Activated CD8-positive, alpha-beta memory T cell treated with anti-CD3 and anti-CD28 coated beads for 24 hours (primary cell): ENCODE measurements at regions not wholly inside any gene's neighbourhood (a gene's known extent, or its start where the extent isn't known, plus 50 kb on each side); places are given as distances from the start of the nearest gene placed in this dataset.

Source experiments
- DNase-seq: peaks from one replicate; pipeline ENCODE4 v3.0.0-alpha.2; 2020

DNA sequence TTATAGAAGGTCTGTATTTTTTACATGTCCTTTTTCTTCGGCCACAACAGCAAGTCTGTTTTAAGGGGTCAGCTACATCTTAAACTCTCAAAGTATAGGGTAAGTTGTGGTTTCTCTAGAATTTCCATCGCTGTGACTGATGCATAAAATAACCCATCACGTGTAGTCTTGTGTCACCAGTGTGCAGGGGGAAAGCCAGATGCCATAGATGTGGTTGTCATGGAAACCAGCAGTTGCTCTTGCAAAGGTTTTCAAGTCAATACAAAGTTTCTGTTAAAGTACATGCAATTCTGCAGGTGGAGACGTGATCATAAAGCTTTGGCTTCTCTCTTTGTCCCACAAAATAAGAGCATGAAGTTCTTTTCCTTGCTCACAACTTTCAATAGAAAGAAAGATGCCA lies 210.3 kb upstream of the ONECUT1 start:
- no peak for DNase-seq

DNA sequence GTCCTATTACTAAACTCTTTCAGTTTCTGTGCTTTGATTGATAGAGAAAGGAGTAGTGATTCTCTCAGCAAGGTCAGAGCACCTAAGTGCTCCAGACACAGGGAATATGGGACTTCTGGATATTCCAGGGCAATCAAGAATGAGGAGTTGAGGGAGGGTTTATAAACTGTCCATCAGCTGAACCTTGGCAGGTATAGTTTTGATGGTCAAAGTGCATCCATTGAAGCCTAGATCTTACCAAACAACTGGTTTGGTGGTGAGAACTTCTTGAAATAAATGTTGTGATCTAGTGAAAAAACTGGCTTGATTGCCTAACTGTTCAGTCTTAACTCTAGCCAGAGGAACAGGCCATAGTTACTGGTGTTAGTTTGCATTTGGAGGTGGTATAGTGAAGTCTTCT lies 207.0 kb upstream of the ONECUT1 start:
- DNase-seq = no peak

DNA sequence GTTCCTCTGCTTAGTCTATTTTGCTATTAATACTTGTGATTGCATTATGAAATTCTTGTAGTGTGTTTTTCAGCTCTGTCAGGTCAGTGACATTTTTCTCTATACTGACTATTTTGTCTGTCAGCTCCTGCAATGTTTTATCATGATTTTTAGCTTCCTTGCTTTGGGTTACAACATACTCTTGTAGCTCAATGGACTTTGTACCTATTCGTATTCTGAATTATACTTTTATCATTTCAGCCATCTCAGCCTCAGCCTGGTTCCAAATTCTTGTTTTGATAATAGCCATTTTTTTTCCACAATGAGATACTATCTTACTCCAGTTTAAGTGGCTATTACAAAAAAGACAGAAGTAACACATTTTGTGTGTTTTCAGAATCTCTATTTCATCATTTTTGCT lies 204.2 kb upstream of the ONECUT1 start:
- no peak for DNase-seq

DNA sequence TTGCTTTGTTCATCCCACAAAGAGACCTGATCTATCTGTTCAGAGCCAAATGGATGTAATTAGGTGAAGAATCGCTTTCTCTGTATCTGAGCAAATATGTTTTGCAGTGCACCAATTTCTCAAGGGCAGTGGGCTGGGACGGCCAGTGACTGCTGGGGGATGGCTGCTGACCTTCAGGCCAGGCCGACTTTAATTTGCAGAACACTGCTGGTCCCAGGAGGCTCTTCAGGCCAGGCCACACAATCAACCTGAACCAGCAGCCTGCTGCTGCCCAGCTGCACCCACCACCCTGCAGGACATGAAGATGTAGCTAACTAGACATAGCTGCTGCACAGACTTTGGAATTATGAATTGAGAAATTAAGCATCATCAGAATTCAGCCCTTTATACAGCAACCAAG lies 194.4 kb upstream of the ONECUT1 start:
- no peak for DNase-seq

DNA sequence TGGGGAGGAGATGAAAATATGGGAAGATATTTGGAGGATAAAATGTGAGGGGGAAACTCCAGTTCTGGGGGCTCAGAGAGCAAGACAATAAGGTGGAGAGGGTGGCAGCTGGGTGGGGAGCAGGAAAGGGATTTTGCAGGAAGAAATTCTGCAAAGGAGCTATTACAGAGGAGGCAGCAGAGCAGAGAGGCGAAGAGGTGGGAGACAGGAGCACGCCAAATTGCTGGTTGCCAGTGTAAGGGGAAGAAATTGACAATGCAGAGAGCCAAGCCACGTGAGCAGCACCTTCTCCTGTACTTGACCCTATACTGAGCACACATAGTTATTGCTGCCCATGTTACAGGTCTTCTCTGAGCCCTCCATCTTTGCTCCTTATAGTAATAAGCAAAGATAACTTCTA lies 190.3 kb upstream of the ONECUT1 start:
- no peak for DNase-seq

DNA sequence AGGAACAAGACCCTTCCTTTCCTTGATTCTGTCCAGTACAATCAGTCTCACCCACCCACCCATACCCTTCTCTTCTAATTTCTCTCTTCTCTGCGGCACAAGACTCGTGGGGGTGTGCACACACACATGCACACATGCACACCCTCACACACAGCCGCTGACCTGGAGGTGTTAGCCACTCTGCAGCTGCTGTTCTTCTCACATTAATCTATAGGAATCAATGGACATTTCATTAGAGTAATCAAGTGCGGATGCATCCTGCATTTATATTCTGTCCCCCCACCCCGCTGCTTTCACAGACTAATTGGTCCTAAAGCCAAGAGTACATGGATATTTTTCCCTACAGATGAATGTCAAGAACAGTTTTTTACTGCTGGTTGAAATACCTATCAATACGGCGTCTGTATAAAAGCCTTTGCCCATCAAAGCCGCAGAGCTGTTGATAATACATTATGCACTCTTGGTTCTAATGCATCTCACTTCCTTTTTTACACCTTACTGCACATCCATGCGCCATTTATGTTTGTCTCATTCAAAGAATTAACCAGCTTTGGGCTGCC lies 186.5 kb upstream of the ONECUT1 start:
- no peak for DNase-seq

DNA sequence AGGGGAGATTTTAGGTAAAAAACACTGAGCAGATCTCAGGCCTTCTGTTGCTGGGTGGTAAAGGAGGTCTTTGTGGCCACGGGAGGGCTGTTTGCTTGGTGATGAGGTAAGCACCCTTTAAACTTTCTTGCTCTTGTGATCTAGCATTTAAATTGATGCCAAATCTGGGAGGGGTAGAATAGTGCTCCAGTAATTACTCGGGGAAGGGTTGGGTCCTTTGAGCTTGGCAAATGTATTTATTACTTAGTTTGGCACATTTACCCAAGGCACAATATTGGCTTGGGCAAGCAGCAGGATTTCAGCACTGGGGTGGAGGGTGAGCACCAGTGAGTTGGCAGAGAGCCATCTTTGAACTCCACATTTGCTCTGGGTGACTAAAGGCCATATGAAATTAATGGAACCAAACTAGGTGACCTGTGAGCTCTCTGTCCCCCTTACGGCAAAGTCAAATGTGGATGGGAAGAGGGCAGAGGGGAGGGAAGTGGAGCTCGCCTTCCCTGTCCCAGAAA lies 185.9 kb upstream of the ONECUT1 start:
- DNase-seq = no peak

DNA sequence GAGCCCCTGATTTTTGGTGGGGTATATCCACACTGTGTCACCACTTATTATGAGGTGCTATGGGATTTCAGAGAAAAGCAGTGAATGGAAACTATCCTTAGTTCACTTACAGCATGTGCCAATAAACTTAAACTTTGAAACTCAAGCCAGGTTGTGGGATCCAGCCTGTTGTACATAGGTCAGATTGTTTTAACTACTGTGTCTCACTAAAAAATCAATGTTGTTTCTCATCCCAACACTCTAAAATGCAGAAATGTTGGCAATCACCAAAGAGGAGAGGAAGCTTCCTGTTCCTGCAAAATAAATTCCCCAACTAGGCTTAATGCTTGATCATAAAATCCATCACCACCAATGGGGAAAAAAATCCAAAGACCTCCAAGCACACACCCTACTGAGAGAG lies 173.7 kb upstream of the ONECUT1 start:
- DNase-seq = no peak

DNA sequence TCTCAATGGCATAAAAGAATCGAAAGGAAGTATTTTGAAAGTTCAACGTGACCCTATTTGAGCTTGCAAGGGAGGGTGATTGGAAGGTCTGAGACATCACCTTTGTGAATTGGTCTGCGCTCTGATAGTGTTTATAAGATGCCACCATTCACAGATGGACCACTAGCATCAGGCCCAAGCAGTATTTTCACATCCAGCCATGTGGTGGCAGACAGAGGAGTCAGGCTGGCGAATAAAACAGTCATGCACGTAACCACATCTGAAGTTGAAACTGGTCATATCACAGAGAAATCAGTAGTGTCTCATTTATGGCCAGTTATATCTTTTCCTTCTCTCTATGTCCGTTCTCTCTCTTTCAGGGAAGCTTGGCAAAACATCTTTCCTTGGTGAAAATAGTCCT lies 170.1 kb upstream of the ONECUT1 start:
- no peak for DNase-seq

DNA sequence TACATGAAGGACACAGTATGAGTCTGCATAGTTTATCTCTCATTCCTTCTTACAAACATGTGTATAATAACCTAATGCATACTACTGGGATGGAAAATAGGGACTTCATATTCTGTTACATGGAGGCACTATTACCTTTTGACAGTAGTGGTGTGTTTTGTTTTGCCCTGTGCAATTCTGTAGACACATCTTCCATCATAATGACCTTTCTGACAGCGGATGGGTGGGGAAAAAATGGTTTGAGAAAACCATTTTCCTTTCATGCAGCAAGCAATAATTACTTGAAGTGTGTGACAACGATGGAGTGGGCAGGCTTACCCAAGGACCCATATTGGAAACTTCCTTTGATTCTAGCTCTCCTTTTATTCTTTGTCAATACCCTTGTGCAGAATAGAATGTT lies 153.6 kb upstream of the ONECUT1 start:
- no peak for DNase-seq

DNA sequence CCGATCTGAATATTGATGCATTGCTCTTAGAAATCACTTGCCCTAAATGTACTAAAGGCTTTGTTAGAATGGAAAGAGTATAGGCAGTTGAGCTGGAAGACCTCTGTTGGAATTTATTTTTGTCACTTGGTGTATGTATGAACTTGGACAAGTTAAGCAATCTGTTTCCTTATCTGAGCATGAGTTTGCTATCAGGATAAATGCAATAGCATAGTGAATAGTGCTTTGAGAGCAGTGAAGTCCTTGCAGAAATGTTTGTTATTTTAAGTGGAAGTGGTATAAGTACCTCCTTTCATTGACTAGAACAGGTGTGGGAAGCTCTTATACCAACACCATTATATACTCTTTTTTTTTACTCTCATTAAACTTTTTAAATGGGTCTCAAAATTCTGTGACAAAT lies 146.4 kb upstream of the ONECUT1 start:
- DNase-seq = no peak

DNA sequence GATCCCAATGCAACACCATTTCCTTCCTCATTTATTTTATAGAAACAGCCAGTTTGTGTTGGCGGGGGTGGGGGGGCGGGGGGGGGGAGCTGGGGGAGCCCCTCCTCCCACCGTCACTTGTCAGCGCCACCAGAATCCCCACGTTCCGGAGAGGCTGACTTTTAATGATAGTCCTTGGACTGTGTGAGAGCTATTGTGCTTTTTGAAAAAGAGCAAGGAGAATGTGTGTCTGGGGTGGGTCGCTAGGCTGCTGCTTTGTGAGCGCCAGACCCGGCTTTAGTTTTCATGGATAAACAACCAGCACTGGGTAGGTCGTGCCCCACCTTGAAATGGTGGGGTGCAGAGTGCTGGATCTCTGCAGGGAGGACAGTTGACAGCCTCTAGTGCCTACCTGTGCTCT lies 135.0 kb upstream of the ONECUT1 start:
- DNase-seq = no peak

DNA sequence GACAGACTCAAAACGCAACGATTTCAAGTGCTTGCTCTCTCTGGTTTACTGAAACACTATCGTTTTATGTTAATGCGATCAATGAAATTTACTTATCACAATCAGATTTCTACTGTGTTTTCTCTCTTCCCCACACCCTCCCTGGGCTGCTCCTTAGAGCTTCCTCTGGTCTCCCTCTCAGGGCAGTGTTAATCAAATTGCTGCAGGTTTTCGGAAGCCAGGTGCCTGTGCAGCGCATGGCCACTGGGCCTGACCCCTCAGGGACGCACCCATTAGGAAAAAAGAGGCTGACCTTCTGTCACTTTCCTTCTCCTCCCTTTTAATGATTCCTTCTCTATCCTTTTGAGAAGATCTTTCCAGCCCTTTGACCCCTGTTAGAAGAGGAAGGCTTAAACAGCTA lies 134.5 kb upstream of the ONECUT1 start:
- DNase-seq = no peak

DNA sequence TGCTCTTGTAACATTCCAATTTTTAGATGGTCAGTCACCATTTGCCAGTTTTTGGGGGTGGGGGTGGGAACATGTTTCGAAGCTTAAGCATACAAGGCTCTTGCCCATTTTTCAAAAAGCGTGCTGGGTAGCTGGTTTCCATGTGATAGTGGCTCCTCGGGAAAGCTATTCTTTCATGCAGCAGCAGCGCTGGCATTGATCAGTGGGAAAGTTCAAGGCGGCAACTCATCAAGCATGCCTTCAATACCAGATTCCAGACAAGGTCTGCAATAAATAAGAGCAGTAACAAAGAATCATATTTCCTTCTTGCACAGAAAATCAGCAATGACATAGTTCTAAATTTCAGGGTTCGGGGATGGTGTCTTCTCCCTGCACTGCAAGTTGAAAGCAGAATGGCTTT lies 133.5 kb upstream of the ONECUT1 start:
- no peak for DNase-seq

DNA sequence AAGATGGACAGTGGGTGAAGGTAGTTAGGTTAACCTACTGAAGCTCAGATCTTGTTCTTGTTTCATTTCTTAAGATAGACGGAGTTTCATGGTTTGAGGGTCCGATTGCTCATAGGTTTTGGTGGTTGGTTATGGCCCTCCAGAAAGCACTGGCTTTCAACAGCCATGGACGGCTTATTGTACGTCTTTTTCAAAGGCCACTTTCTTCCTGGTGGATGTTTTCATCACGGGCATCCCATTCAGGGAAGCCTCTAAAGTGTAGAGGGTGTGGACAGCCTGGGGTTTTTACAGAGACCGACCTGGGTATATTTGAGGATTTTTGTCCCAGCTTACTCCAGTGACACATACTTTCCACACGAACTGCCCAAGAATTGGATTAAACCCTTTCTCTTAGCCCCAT lies 132.7 kb upstream of the ONECUT1 start:
- no peak for DNase-seq

DNA sequence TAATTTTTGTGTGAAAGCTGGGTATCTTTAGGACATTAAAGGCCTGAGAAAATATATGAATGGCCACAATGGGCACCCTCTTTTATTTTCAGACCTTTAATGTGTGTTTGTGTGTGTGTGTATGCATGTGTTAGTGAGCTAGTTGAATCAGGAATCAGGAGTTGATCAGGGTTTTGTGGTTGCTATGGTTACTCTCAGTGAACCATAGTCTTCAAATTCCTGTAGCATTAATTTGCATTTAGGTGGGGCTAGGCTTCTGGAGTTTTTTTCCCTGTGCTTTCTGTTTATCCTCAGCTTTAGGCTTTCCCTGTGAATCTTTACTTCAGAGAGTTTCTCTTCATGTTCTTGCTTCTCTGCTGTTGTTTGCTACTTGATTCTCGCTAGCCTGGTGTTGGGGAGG lies 122.0 kb upstream of the ONECUT1 start:
- no peak for DNase-seq

DNA sequence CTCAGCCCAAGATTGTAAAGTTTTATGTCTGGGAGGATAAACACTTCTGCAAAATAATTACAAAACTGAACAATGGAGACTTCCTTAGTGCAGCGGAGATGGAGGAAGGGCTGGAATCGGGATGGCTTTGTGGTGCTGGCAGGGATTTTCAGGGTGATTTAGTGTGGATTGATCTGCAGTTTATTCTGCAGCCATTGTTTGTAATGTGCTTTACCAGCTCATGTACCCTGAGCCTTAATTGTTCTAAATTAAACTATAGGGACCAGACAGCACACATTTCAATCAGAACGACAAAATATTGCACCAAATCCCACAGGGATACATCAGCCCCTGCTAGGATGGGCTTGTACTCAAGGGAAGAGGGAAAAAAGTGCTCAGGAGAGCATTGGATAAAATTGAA lies 103.2 kb upstream of the ONECUT1 start:
- DNase-seq = no peak

DNA sequence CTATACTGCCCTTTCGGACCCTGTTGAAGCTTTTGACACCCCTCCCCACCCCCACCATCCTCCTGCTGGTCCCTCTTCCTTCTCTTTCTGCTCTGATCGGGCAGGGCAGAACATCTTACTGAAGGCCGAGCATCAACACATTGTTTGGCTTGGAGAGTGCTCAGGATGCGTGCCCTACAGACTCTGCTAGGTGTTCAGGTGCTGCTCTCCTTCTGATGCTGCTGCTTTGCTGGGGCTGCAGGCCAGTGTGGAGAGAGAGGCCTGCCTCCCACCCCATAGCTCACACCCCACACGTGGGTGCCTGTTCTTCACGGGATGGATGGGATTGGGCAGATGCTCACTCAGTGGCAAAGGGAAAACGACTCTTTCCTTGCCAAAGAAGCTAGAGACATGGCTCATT lies 89.8 kb upstream of the ONECUT1 start:
- no peak for DNase-seq

DNA sequence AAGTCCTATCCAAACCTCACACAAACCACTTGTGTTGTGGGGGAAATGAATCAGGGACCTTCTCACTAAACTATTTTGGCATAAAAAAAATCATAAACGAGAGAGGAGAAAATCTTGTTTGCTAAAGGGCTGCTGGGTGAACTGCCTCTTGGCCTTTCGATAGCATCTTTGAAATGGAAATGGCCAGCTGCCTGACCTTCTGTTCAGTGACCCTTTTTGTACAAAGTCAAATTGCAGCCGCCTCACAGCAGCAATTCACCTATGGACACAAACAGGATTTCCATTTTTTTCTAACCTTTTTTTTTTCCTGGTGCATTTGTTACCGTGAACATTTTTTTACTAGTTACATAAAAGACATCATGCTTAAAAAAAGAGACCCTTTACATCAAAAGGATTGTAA lies 89.0 kb upstream of the ONECUT1 start:
- DNase-seq = no peak

DNA sequence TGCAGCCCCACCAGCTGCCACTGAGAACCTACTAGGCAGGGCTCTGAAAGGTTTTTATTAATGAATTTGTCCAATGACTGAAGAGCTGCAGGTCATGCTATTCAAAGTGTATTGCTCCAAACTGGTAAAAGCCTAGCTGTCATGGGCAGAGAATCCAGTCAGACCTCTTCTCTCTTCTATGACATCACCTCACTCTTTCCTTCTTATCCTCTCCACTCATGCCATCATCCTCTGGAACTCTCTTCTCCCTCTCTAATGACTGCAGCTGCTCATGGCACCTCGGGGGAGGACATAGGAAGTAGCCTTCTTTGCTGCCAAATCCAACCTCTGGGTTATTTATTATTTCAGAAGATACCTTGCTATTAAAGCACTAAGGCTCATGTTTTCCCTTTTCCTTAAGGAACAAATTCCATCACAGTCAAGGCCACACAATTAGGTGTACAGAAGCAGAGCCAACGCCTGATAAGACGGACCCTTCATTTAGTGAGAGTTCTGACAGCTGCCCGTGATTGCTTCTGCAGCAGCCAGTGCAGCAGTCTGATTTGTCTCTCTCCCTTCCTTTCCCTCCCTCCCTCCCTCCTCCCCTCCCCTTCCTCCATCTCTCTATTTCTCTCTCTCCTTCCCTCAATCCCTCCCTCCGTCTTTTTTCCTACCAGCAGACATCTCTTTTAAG lies 87.0 kb upstream of the ONECUT1 start:
- no peak for DNase-seq

DNA sequence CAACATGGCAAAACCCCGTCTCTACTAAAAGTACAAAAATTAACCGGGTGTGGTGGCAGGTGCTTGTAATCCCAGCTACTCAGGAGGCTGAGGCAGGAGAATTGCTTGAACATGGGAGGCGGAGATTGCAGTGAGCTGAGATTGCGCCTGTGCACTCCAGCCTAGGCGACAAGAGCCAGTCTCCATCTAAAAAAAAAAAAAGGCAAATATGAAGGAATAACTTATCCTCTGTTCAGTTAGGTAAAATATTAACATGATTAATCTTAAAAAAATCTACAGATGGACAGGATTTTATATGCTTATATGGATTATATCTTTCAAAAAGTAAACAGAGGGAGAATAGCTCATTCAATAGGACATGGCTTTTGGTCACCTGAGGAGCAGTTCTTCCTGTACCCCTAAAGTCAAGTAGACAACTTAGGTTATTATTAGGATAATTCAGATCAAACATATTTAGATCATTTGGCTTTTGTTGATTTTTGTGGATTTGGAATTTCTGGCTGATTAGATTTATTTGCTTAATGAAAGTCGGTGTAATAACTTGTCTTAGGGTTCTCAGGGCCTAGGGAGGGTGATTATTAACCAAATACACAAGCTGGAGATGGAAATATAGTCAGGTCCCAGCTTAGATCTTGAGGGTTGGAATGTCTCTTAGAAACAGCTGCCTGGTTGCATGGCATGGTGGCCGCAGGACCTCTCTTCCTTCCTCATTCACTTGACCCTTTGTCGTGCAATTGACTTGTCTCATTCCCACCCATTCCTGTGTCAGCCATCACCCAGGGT lies 82.1 kb upstream of the ONECUT1 start:
- DNase-seq = no peak

DNA sequence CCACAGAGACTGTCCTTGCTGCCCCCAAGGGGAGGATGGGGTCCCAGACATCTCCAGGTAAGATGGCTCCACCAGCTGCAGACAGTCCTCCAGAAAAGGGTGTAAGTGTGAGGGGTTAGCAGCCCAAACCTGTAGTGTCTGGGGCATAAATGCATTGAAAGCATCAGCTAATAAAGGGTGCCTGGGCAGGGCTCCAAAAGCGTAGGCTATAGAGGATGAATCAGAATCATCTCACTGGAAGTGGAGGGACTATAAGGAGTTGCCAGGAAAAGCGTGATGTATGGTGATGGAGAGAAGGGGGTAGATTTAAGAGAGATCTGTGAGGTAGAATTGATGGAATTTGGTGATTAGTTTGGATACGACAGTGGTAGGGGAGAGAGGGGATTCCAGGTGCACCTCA lies 79.9 kb upstream of the ONECUT1 start:
- DNase-seq = no peak

DNA sequence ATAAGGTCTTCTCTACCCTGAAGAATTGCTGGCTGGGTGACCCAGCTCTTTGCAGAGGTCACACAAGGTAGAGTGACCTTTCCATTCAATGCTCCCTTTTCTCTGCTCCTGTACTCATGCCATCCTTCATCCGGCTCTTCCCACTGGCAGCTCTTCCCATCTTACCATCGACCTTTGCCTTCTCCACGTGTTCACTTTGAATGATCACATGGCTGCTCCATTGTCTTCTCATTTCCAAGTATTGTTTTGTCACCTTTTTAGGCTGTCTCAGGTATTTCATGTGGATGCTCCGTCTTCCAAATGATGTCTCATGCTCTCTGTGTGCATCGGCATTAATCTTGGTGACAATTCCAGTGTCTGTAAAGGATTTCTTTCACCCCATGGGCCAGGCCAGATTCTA lies 76.6 kb upstream of the ONECUT1 start:
- DNase-seq = no peak

DNA sequence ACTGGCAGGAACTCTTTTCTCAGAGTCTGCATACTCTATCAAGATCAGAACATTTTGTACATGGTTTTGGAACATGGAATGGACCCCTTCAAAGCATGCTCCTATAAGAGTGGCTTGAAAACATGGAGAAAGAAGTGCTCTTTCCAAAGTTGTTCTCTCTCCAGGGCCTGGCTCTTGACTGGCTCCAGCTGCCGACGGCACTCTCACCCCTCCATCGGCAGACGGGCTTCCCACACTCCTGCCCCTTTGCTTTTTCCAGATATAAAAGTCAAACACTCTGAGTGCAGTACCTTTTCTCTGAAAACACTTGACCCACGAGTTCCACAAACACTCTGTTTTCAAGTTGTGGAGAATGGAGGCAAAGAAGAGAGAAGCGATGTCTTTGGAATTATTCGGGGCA lies 72.5 kb upstream of the ONECUT1 start:
- no peak for DNase-seq

DNA sequence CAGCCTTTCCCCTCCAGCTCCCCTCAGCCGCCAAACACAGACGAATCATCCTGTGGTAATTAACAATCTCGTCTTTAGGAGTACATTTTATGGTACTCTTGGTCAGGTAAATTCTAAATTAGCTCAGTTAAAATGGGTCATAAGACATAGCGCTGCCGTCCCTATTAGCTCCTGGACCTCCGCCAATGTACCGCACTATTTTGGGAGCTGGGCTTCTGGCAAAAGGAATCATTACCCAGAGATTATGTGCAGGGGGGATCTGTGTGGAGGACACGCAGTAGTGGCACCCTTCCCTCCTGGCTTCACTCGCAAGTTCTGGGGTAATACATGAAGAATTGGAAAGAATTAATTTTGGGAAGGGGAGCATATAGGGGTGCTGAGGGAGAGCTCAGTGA lies 68.6 kb upstream of the ONECUT1 start:
- DNase-seq = no peak
